Smooth muscle cell (in vitro differentiated cells): ENCODE measurements at regions not wholly inside any gene's neighbourhood (a gene's known extent, or its start where the extent isn't known, plus 50 kb on each side); places are given as distances from the start of the nearest gene placed in this dataset.

ENCODE experiments used
- DNase-seq: peaks from one replicate; lab custom pipeline; 2025; ENCODE audit not compliant: unreplicated experiment; lab: John Stamatoyannopoulos, UW
- H2AFZ ChIP-seq: fragments of 200-600 bp; sonication (generic); 2 replicates; pipeline ENCODE4 v1.6.0; 2016; ENCODE audit warnings: antibody characterized with exemption, low read depth, mild to moderate bottlenecking
- H3F3A ChIP-seq: fragments of 200-600 bp; sonication (generic); 2 replicates; pipeline ENCODE4 v1.6.0; 2017; ENCODE audit warnings: antibody characterized with exemption, low read depth
- H3K27ac ChIP-seq: fragments of 200-600 bp; sonication (generic); 2 replicates; pipeline ENCODE4 v1.5.1; 2016; ENCODE audit warnings: low read depth, mild to moderate bottlenecking
- H3K27me3 ChIP-seq: fragments of 200-600 bp; sonication (generic); 2 replicates; pipeline ENCODE4 v1.6.1; 2016; ENCODE audit warnings: low read depth, mild to moderate bottlenecking
- H3K36me3 ChIP-seq: fragments of 200-600 bp; sonication (generic); 2 replicates; pipeline ENCODE4 v1.5.1; 2016; ENCODE audit warnings: low read depth
- H3K4me1 ChIP-seq: fragments of 200-600 bp; sonication (generic); 2 replicates; pipeline ENCODE4 v1.5.1; 2016; ENCODE audit warnings: low read depth
- H3K4me2 ChIP-seq: fragments of 200-600 bp; sonication (generic); 2 replicates; pipeline ENCODE4 v1.6.0; 2016; ENCODE audit warnings: mild to moderate bottlenecking
- H3K4me3 ChIP-seq: fragments of 200-600 bp; sonication (generic); 2 replicates; pipeline ENCODE4 v1.5.1; 2016; ENCODE audit warnings: mild to moderate bottlenecking
- H3K79me2 ChIP-seq: fragments of 200-600 bp; sonication (generic); 2 replicates; pipeline ENCODE4 v1.6.0; 2016; ENCODE audit warnings: low read depth, mild to moderate bottlenecking
- H3K9ac ChIP-seq: fragments of 200-600 bp; sonication (generic); 2 replicates; pipeline ENCODE4 v1.6.0; 2016; ENCODE audit warnings: low read depth
- H3K9me3 ChIP-seq: fragments of 200-600 bp; sonication (generic); replicated peaks from 2 replicates; pipeline ENCODE4 v1.5.1; 2016; ENCODE audit warnings: low read depth
- H4K20me1 ChIP-seq: fragments of 200-600 bp; sonication (generic); 2 replicates; pipeline ENCODE4 v1.6.0; 2016; ENCODE audit warnings: low read depth
- WGBS: methylation state at CpG from one replicate; pipeline ENCODE4 v1.1.7; 2016; ENCODE audit warnings: low lambda C conversion rate; 5-methylcytosine and 5-hydroxymethylcytosine counted together
- TF ChIP-seq, protein P1 (sequence below): fragments of 200-600 bp; sonication (generic); IDR thresholded peaks from 2 replicates; pipeline ENCODE4 v1.5.1; 2017; ENCODE audit warnings: borderline replicate concordance, mild to moderate bottlenecking, antibody characterized with exemption; ENCODE audit not compliant: insufficient read depth, poor library complexity, severe bottlenecking

GRCh38 chr3:13205567-13206143 lies 132.4 kb upstream of the IQSEC1 start:
- Histone ChIP-seq H3K9ac (no peak overlapping the region), H3K27ac (no peak overlapping the region), H3K79me2 (no peaks in the 10 kb centered on the region), H2AFZ (no peak overlapping the region), H3K27me3 (no peaks in the 10 kb centered on the region), H3K36me3 (no peaks in the 10 kb centered on the region), H3K9me3 (no peaks in the 10 kb centered on the region), H4K20me1 (peaks cover 7% of the 10 kb centered on the region), H3K4me1 (no peaks in the 10 kb centered on the region), H3K4me2 (no peak overlapping the region), H3F3A (no peaks in the 10 kb centered on the region), H3K4me3 (no peak overlapping the region)
- WGBS: 100% methylated on average over 1 of the region's 3 CpGs
- DNase-seq: no peak
- TF ChIP-seq, protein P1, sequence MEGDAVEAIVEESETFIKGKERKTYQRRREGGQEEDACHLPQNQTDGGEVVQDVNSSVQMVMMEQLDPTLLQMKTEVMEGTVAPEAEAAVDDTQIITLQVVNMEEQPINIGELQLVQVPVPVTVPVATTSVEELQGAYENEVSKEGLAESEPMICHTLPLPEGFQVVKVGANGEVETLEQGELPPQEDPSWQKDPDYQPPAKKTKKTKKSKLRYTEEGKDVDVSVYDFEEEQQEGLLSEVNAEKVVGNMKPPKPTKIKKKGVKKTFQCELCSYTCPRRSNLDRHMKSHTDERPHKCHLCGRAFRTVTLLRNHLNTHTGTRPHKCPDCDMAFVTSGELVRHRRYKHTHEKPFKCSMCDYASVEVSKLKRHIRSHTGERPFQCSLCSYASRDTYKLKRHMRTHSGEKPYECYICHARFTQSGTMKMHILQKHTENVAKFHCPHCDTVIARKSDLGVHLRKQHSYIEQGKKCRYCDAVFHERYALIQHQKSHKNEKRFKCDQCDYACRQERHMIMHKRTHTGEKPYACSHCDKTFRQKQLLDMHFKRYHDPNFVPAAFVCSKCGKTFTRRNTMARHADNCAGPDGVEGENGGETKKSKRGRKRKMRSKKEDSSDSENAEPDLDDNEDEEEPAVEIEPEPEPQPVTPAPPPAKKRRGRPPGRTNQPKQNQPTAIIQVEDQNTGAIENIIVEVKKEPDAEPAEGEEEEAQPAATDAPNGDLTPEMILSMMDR: no peak

DNA sequence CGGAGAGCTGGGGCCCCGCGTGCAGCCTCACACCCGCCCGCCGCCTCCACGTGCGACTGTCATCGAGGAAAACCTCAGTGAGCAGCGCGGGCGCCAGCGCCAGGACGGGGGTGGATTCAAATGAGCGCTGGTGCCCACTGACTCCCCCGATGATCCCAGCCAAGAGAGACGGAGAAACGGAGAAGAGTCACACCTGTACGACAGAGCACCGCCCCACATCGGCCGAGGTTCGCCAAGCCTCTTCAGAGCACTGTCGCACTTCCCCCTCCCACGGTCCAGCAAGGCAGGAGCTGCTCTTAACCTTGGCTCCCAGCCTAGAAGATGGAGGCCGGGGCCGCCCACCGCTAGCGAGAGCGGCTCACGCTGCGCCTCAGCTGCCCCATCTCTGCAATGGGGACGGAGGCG lies 130.9 kb upstream of the IQSEC1 start:
- Histone ChIP-seq H2AFZ (no peak overlapping the region), H4K20me1 (no peaks in the 10 kb centered on the region), H3K27ac (no peak overlapping the region), H3F3A (no peaks in the 10 kb centered on the region), H3K36me3 (no peaks in the 10 kb centered on the region), H3K79me2 (no peaks in the 10 kb centered on the region), H3K4me2 (no peak overlapping the region), H3K9me3 (no peaks in the 10 kb centered on the region), H3K4me3 (no peak overlapping the region), H3K9ac (no peak overlapping the region), H3K4me1 (no peaks in the 10 kb centered on the region), H3K27me3 (no peaks in the 10 kb centered on the region)
- TF ChIP-seq, protein P1: no peak
- no peak for DNase-seq
- 92% methylated on average over 33 of the region's 34 CpGs for WGBS

- no peaks in the 10 kb centered on the region for H3F3A ChIP-seq
- TF ChIP-seq, protein P1: no peak
- WGBS: 93% methylated on average over 22 of the region's 22 CpGs
These were observed 130.4 kb upstream of the IQSEC1 start for GRCh38 chr3:13203398-13204176.

More at GRCh38 chr3:13203398-13204176, 130.4 kb upstream of the IQSEC1 start:
- Histone ChIP-seq H4K20me1 (no peaks in the 10 kb centered on the region), H3K9ac (no peak overlapping the region), H3K4me1 (no peaks in the 10 kb centered on the region), H3K4me2 (no peak overlapping the region), H3K27ac (no peak overlapping the region), H3K79me2 (no peaks in the 10 kb centered on the region), H3K27me3 (no peaks in the 10 kb centered on the region), H2AFZ (no peak overlapping the region), H3K36me3 (no peaks in the 10 kb centered on the region), H3K9me3 (no peaks in the 10 kb centered on the region), H3K4me3 (no peak overlapping the region)
- no peak for DNase-seq
